Vagina (tissue), 2 donors: ENCODE measurements at regions not wholly inside any gene's neighbourhood (a gene's known extent, or its start where the extent isn't known, plus 50 kb on each side); places are given as distances from the start of the nearest gene placed in this dataset.

Experiments used
- DNase-seq, 2 donors: peaks; one replicate each; pipeline ENCODE4 v3.0.0-alpha.2; 2017; ENCODE audit errors: extremely low spot score in 2 of 2
- H3K27ac ChIP-seq: fragments of 200-600 bp; sonication (generic); one replicate; pipeline ENCODE4 v1.5.1; 2019
- H3K27me3 ChIP-seq: fragments of 200-600 bp; sonication (generic); one replicate; pipeline ENCODE4 v1.5.1; 2019
- H3K36me3 ChIP-seq, 2 donors: fragments of 200-600 bp; sonication (generic); one replicate each; pipeline ENCODE4 v1.5.1; 2017 to 2019
- H3K4me1 ChIP-seq: fragments of 200-600 bp; sonication (generic); one replicate; pipeline ENCODE4 v1.5.1; 2019
- H3K4me3 ChIP-seq, 2 donors: fragments of 200-600 bp; sonication (generic); 1 replicate in 1 of 2; 2 replicates in 1 of 2; pipeline ENCODE4 v1.5.1; 2016 to 2019
- H3K9me3 ChIP-seq: fragments of 200-600 bp; sonication (generic); one replicate; pipeline ENCODE4 v1.5.1; 2019
- CTCF ChIP-seq, 3 experiments: fragments of 450-650 bp in 2 of 3; fragments of 200-600 bp in 1 of 3; sonication (generic) in 1 of 3; IDR thresholded peaks; one replicate each; pipeline ENCODE4 v1.5.1; 2017 to 2019; ENCODE audit warnings: antibody characterized with exemption in 3 of 3, mild to moderate bottlenecking in 2 of 3, moderate library complexity in 2 of 3
- POLR2A ChIP-seq, 2 donors: fragments of 450-650 bp; IDR thresholded peaks; one replicate each; pipeline ENCODE4 v1.6.1; 2017; ENCODE audit warnings: antibody characterized with exemption in 2 of 2, mild to moderate bottlenecking in 2 of 2, moderate library complexity in 2 of 2
- POLR2AphosphoS5 ChIP-seq, 2 donors: sonication (generic); formaldehyde crosslinking; IDR thresholded peaks; one replicate each; pipeline ENCODE4 v1.9.0; 2017; ENCODE audit warnings: antibody characterized with exemption in 2 of 2, mild to moderate bottlenecking in 2 of 2, low read depth in 1 of 2; ENCODE audit not compliant: insufficient read depth in 1 of 2
- intact Hi-C: fragments of 100-400 bp; cut with DNase I; formaldehyde crosslinking; loops from one replicate; pipeline ENCODE4 v1.15.1; 2023

GRCh38 chr5:20555034-20555433, 567.0 kb upstream of the CDH18 start:
- no peaks in the 10 kb centered on the region for H3K27me3 ChIP-seq
- H3K4me1 ChIP-seq: no peaks in the 10 kb centered on the region
- no peaks in the 10 kb centered on the region for H3K9me3 ChIP-seq
- H3K27ac ChIP-seq: no peak overlapping the region
- no peak overlapping the region for H3K4me3 ChIP-seq
- no peak for DNase-seq
- no peaks in the 10 kb centered on the region for H3K36me3 ChIP-seq
- TF ChIP-seq CTCF (IDR thresholded peaks at IDR 0.05) (no peak), POLR2AphosphoS5 (IDR thresholded peaks at IDR 0.05; ENCODE audit: insufficient read depth in 1 of 2, low read depth in 1 of 2) (no peak), POLR2A (IDR thresholded peaks at IDR 0.05) (no peak)
- intact Hi-C loops: no loop called here

GRCh38 chr5:20554001-20554400, 566.0 kb upstream of the CDH18 start:
- intact Hi-C loops: no loop called here

GRCh38 chr5:20537911-20538703, 550.1 kb upstream of the CDH18 start:
- no peak for DNase-seq
- Histone ChIP-seq H3K9me3 (no peaks in the 10 kb centered on the region), H3K27ac (no peak overlapping the region), H3K27me3 (no peaks in the 10 kb centered on the region), H3K4me1 (no peaks in the 10 kb centered on the region), H3K36me3 (no peaks in the 10 kb centered on the region), H3K4me3 (no peak overlapping the region)
- TF ChIP-seq POLR2A (IDR thresholded peaks at IDR 0.05) (no peak), CTCF (IDR thresholded peaks at IDR 0.05) (no peak), POLR2AphosphoS5 (IDR thresholded peaks at IDR 0.05; ENCODE audit: insufficient read depth in 1 of 2, low read depth in 1 of 2) (no peak)
- intact Hi-C loops: no loop called here

More at GRCh38 chr5:20554001-20554400, 566.0 kb upstream of the CDH18 start:
- Histone ChIP-seq H3K4me3 (no peak overlapping the region), H3K27ac (no peak overlapping the region), H3K36me3 (no peaks in the 10 kb centered on the region), H3K9me3 (no peaks in the 10 kb centered on the region), H3K27me3 (no peaks in the 10 kb centered on the region), H3K4me1 (no peaks in the 10 kb centered on the region)
- no peak for TF ChIP-seq POLR2A (IDR thresholded peaks at IDR 0.05)
- TF ChIP-seq CTCF (IDR thresholded peaks at IDR 0.05): no peak
- TF ChIP-seq POLR2AphosphoS5 (IDR thresholded peaks at IDR 0.05; ENCODE audit: insufficient read depth in 1 of 2, low read depth in 1 of 2): no peak
- DNase-seq: no peak

GRCh38 chr5:20536813-20537212, 548.8 kb upstream of the CDH18 start:
- no peaks in the 10 kb centered on the region for H3K4me1 ChIP-seq
- no peak for TF ChIP-seq POLR2A (IDR thresholded peaks at IDR 0.05)
- TF ChIP-seq CTCF (IDR thresholded peaks at IDR 0.05): no peak
- no peak for TF ChIP-seq POLR2AphosphoS5 (IDR thresholded peaks at IDR 0.05; ENCODE audit: insufficient read depth in 1 of 2, low read depth in 1 of 2)
- no peaks in the 10 kb centered on the region for H3K36me3 ChIP-seq
- intact Hi-C loops: no loop called here
- H3K27me3 ChIP-seq: no peaks in the 10 kb centered on the region
- no peak overlapping the region for H3K4me3 ChIP-seq
- H3K9me3 ChIP-seq: no peaks in the 10 kb centered on the region
- DNase-seq: no peak
- H3K27ac ChIP-seq: no peak overlapping the region

- Histone ChIP-seq H3K4me1 (no peaks in the 10 kb centered on the region), H3K36me3 (no peaks in the 10 kb centered on the region), H3K27me3 (no peaks in the 10 kb centered on the region), H3K27ac (no peak overlapping the region), H3K4me3 (no peak overlapping the region), H3K9me3 (no peaks in the 10 kb centered on the region)
- intact Hi-C loops: no loop called here
- no peak for TF ChIP-seq POLR2A (IDR thresholded peaks at IDR 0.05)
- TF ChIP-seq POLR2AphosphoS5 (IDR thresholded peaks at IDR 0.05; ENCODE audit: insufficient read depth in 1 of 2, low read depth in 1 of 2): no peak
- TF ChIP-seq CTCF (IDR thresholded peaks at IDR 0.05): no peak
- no peak for DNase-seq
Observed at GRCh38 chr5:20536341-20536740, 548.3 kb upstream of the CDH18 start.
